ENCODE measurements at regions not wholly inside any gene's neighbourhood (a gene's known extent, or its start where the extent isn't known, plus 50 kb on each side); places are given as distances from the start of the nearest gene placed in this dataset.

GRCh38 chr21:28617300-28617699 is 375.4 kb downstream of the LTN1 start:
- FAIRE-seq (no peak), DNase-seq (ENCODE audit: low read depth, low spot score) (no peak)
- H3K9me1 ChIP-seq (replicated peaks; ENCODE audit: control insufficient read depth, extremely low read depth, insufficient read depth, low read length): no peaks in the 10 kb centered on the region
- no peaks in the 10 kb centered on the region for H3K36me3 ChIP-seq (ENCODE audit: control insufficient read depth in 2 of 2, extremely low read depth in 1 of 2, insufficient read depth in 2 of 2, low read length in 2 of 2)
- no peaks in the 10 kb centered on the region for H4K20me1 ChIP-seq (replicated peaks; ENCODE audit: control insufficient read depth, extremely low read depth, insufficient read depth, low read length)
- POLR2A ChIA-PET: no interaction called here
- BruUV-seq (replicated peaks): no TSS peak
- H3K79me2 ChIP-seq (ENCODE audit: control insufficient read depth, insufficient read depth, low read length): no peaks in the 10 kb centered on the region
- intact Hi-C loops (cut with micrococcal nuclease): no loop called here
- CTCF ChIA-PET: no interaction called here
- H3K4me3 ChIP-seq (replicated peaks in 1 of 3; ENCODE audit: insufficient read depth in 1 of 3, low read depth in 1 of 3, low read length in 3 of 3): no peak overlapping the region
- no peak overlapping the region for H3K27ac ChIP-seq (ENCODE audit: insufficient read depth, low read depth, low read length)
- no peaks in the 10 kb centered on the region for H3K4me1 ChIP-seq (ENCODE audit: control insufficient read depth, extremely low read depth, insufficient read depth, low read length)
- no peak overlapping the region for H2AFZ ChIP-seq (ENCODE audit: low read depth, low read length)
- no peak overlapping the region for H3K9ac ChIP-seq (replicated peaks; ENCODE audit: extremely low read depth, insufficient read depth, low read length)
- H3K27me3 ChIP-seq (ENCODE audit: control insufficient read depth in 2 of 2, insufficient read depth in 2 of 2, low read length in 2 of 2): no peaks in the 10 kb centered on the region
- no peaks in the 10 kb centered on the region for H3K9me3 ChIP-seq (replicated peaks; ENCODE audit: control insufficient read depth, insufficient read depth, low read length)
- no peak overlapping the region for H3K4me2 ChIP-seq (ENCODE audit: insufficient read depth, low read length)
- dilution Hi-C loops (cut with MboI; ENCODE audit: extremely low pct_ligation_motif_present, low sequenced_read_pairs): no loop called here
- TF ChIP-seq MYC (IDR thresholded peaks at IDR 0.05; ENCODE audit: low read depth, low read length) (no peak), EZH2 (IDR thresholded peaks at IDR 0.05; ENCODE audit: borderline replicate concordance, low read depth, low read length, severe bottlenecking) (no peak), POLR2A (IDR thresholded peaks at IDR 0.05; ENCODE audit: low read depth, low read length) (no peak)

GRCh38 chr21:28615276-28615675 is 377.4 kb downstream of the LTN1 start:
- H3K27ac ChIP-seq (ENCODE audit: insufficient read depth, low read depth, low read length): no peak overlapping the region
- H3K4me1 ChIP-seq (ENCODE audit: control insufficient read depth, extremely low read depth, insufficient read depth, low read length): no peaks in the 10 kb centered on the region
- H2AFZ ChIP-seq (ENCODE audit: low read depth, low read length): peak overlapping the region; percentile 41
- H3K79me2 ChIP-seq (ENCODE audit: control insufficient read depth, insufficient read depth, low read length): no peaks in the 10 kb centered on the region
- no peak for TF ChIP-seq MAX (IDR thresholded peaks at IDR 0.05; ENCODE audit: insufficient read depth, insufficient read length)
- TF ChIP-seq JUN (IDR thresholded peaks at IDR 0.05; ENCODE audit: borderline replicate concordance, insufficient read depth, insufficient read length, low read depth): no peak
- TF ChIP-seq FOS (IDR thresholded peaks at IDR 0.05; ENCODE audit: borderline replicate concordance, insufficient read depth, low read length): no peak
- no peak for TF ChIP-seq POLR2AphosphoS5 (IDR thresholded peaks at IDR 0.05; ENCODE audit: insufficient read depth, low read depth, low read length)
- TF ChIP-seq, protein P1, sequence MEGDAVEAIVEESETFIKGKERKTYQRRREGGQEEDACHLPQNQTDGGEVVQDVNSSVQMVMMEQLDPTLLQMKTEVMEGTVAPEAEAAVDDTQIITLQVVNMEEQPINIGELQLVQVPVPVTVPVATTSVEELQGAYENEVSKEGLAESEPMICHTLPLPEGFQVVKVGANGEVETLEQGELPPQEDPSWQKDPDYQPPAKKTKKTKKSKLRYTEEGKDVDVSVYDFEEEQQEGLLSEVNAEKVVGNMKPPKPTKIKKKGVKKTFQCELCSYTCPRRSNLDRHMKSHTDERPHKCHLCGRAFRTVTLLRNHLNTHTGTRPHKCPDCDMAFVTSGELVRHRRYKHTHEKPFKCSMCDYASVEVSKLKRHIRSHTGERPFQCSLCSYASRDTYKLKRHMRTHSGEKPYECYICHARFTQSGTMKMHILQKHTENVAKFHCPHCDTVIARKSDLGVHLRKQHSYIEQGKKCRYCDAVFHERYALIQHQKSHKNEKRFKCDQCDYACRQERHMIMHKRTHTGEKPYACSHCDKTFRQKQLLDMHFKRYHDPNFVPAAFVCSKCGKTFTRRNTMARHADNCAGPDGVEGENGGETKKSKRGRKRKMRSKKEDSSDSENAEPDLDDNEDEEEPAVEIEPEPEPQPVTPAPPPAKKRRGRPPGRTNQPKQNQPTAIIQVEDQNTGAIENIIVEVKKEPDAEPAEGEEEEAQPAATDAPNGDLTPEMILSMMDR (IDR thresholded peaks at IDR 0.05; ENCODE audit: extremely low read depth in 1 of 2, insufficient read depth in 1 of 2, low read depth in 1 of 2, low read length in 2 of 2): no peak
- TF ChIP-seq MYC (IDR thresholded peaks at IDR 0.05; ENCODE audit: low read depth, low read length): no peak
- TF ChIP-seq EZH2 (IDR thresholded peaks at IDR 0.05; ENCODE audit: borderline replicate concordance, low read depth, low read length, severe bottlenecking): no peak
- TF ChIP-seq GATA2 (IDR thresholded peaks at IDR 0.05; ENCODE audit: insufficient read depth, insufficient read length, low read depth, low read length): no peak
- TF ChIP-seq POLR2A (IDR thresholded peaks at IDR 0.05; ENCODE audit: low read depth, low read length): no peak
- no peak for FAIRE-seq
- H4K20me1 ChIP-seq (replicated peaks; ENCODE audit: control insufficient read depth, extremely low read depth, insufficient read depth, low read length): no peaks in the 10 kb centered on the region
- H3K4me3 ChIP-seq (replicated peaks in 1 of 3; ENCODE audit: insufficient read depth in 1 of 3, low read depth in 1 of 3, low read length in 3 of 3): no peak overlapping the region
- H3K9me3 ChIP-seq (replicated peaks; ENCODE audit: control insufficient read depth, insufficient read depth, low read length): no peaks in the 10 kb centered on the region
- H3K9me1 ChIP-seq (replicated peaks; ENCODE audit: control insufficient read depth, extremely low read depth, insufficient read depth, low read length): no peaks in the 10 kb centered on the region
- intact Hi-C loops (cut with micrococcal nuclease) (no loop called here), dilution Hi-C loops (cut with MboI; ENCODE audit: extremely low pct_ligation_motif_present, low sequenced_read_pairs) (no loop called here)
- ChIA-PET POLR2A (no interaction called here), CTCF (no interaction called here)
- H3K36me3 ChIP-seq (ENCODE audit: control insufficient read depth in 2 of 2, extremely low read depth in 1 of 2, insufficient read depth in 2 of 2, low read length in 2 of 2): no peaks in the 10 kb centered on the region
- no peak overlapping the region for H3K4me2 ChIP-seq (ENCODE audit: insufficient read depth, low read length)
- no TSS peak for BruUV-seq (replicated peaks)
- H3K9ac ChIP-seq (replicated peaks; ENCODE audit: extremely low read depth, insufficient read depth, low read length): no peak overlapping the region
- no peak for DNase-seq (ENCODE audit: low read depth, low spot score)
- H3K27me3 ChIP-seq (ENCODE audit: control insufficient read depth in 2 of 2, insufficient read depth in 2 of 2, low read length in 2 of 2): no peaks in the 10 kb centered on the region
